LHCN-M2 (cell line): ENCODE measurements at regions not wholly inside any gene's neighbourhood (a gene's known extent, or its start where the extent isn't known, plus 50 kb on each side); places are given as distances from the start of the nearest gene placed in this dataset.
A peak's percentile ranks its signal among the peaks of the same experiment; 100 is the strongest.
"Not testable (repeated sequence)": the region's sequence is repeated elsewhere in the genome, so short reads cannot be mapped to it uniquely, and the experiment has no call there.

Source experiments
- DNase-seq: peaks from one replicate; pipeline ENCODE4 v3.0.0-alpha.2; 2012; ENCODE audit warnings: low read depth

DNA sequence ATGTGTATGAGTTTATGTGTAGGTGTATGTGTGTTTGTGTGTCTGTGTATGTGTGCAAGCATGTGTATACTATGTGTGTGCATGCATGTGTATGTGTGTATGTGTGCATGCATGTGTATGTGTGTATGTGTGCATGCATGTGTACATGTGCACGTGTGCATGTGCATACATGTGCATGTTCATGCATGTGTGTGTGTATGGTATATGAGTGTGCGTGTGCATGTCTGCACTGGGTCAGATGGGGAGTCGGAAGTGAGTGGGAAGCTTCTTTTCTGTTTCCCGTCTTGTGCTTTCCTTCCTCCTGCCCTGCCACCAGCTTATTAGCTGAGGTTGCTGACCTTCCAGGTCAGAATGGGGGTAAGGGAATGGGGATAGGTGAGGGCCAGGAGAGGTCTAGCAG is 174.7 kb downstream of the MAP2K4 start:
- no peak for DNase-seq

- no peak for DNase-seq
These were observed 180.7 kb downstream of the MAP2K4 start for GRCh38 chr17:12201294-12201880.

- no peak for DNase-seq
These were observed 189.0 kb downstream of the MAP2K4 start for GRCh38 chr17:12209632-12210191.

DNA sequence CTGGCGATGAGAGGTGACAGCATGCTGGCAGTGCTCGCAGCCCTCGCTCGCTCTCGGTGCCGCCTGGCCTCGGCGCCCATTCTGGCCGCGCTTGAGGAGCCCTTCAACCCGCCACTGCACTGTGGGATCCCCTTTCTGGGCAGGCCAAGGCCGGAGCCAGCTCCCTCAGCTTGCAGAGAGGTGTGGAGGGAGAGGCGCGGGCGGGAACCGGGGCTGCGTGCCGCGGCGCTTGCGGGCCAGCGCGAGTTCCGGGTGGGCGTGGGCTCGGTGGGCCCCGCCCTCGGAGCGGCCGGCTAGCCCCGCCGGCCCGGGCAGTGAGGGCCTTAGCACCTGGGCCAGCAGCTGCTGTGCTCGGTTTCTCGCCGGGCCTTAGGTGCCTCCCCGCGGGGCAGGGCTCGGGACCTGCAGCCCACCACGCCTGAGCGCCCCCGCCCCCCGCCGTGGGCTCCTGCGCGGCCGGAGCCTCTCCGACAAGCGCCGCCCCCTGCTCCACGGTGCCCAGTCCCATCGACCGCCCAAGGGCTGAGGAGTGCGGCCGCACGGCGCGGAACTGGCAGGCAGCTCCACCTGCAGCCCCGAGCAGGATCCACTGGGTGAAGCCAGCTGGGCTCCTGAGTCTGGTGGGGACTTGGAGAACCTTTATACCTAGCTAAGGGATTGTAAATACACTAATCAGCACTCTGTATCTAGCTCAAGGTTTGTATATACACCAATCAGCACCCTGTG is 200.2 kb downstream of the MAP2K4 start:
- DNase-seq: not testable (repeated sequence)

DNA sequence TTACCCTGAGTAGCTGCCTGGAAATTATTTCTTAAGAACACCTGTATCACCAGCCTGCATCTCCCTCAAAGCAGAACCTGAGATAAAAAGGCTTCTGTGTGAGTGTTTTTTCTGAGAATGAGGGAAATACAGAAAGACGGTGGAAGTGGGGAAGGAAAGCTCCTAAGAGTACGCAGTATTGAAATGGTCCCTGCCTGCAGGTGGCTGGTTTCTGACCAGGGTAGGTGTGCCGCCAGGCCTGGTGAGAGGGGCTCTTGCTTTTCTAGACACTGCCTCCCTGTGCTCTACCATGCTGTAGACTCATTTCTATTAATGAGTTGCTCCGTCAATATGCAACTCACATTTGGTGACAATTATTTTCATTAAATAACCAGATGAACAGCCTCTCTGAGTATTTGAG is 201.7 kb downstream of the MAP2K4 start:
- DNase-seq: no peak

DNA sequence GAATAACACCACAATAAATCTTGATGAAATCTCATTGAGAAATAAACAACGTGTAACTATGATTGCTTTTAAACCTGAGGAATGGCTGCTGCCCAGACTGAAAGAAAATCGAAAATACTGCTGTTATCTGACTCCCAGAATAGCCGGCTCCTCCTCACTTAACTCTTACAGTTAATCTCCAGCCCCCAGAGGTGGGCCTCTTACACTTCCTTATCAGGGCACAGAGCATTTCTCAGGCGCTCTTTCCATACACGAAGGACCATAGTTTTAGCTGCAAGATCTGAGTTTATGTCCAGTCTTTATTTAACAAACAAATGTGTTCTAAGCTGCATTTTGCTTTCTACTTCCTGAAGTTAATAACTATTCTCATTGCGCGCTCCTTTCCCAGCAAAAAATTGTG is 206.9 kb downstream of the MAP2K4 start:
- DNase-seq: no peak

DNA sequence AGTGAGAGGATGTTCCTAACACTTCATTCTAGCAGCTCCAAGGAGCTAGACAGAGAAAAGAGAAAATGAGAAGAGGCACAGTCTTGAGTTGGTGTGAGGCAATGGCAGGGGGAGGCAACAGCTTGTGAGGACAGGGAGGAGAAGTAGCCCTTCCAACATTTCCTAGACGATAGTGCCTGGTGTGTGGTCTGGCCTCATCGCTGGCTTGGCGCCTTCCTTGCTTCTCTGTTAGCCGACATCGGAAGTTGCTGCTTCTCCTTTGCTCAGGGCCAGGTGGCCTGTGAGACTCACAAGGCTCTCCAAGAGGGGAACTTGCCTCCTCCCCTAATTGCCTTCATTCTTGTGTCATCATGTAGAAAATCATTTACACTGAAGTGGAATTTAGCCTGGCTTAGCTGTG is 208.7 kb downstream of the MAP2K4 start:
- no peak for DNase-seq

DNA sequence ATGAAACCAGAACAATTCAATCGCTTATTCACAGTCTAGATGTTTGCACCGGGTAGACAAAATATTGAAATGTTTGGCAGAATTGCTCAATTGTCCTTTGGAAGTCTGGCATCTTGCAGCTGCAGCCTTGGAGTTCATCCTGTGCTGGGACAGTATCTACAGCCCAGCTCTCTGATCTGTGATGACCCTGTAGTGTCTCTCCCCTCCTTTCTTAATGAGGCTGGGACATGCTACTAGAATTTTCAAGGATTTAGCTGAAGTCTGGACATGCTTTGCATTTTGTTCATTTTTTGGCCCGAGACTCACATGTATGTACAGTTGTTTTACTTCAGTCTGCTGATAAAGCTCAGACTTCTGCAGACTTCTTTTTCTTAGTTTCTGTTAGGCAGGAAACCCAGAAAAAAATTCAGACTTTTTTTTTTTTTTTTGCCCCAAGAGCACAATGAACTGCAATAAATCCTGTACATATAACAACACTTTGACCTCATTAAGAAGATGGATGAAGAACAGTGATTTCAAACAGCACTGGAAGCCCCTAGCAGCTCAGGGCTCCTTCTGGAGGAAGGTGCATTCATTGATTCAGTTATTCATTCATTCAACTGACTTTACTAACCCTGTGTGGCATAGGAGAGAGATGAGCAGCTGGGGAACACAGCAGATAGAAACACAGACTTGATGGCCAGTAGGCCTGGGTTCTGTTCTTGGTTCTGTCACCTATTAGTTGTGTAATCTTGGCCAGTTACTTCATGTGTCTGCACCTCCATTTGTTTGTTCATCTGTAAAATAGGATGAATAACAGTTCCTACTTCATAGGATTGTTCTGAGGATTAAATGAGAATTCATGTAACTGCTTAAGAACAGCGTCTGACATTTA is 210.0 kb downstream of the MAP2K4 start:
- no peak for DNase-seq

DNA sequence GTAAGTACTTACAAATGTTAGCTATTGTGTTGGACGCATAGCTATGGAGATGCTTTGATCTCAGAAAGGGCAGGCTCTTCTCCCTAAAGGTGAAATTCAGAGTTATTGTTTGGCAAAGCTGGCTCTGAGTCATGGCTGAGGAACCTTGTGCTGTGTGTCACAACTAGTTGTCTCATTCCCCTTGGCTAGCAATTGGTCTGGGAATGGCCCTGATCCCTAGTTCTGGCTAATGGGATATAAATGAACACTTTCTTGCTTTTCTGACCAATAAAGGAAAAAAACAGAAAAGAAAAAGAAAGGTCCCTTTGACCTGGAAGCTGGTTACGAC is 210.6 kb downstream of the MAP2K4 start:
- DNase-seq: no peak

GRCh38 chr17:12239021-12239420 is 218.3 kb downstream of the MAP2K4 start:
- DNase-seq: not testable (repeated sequence)

DNA sequence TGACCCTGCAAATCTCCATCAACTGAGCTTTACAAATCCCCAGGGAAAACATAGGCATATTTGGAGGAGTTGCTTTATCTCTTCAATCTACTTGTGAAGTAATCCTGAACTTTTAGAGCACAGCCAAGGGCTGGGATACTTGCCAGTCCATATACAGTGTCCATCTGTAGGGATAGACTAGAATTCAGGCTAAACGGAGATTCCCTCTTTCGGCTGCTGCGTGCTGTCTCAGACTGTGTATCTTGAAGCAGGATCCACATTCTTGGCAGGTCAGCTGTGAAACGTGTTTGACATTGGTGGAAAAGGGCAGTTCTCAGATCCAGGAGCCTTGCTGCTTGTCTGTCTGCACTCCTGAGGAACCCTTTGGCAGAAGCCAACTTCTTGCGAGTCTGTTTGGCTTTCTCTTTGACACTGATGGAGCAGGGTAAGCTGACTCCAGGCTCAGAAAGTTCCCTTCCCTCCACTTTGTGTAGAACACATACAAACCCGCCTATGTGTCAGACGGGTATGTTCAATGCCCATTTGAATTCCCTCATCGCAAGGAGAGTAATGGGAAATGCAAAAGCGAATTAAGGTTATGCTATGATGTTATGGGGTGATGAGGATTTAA is 221.8 kb downstream of the MAP2K4 start:
- no peak for DNase-seq

GRCh38 chr17:12247761-12248160 is 227.1 kb downstream of the MAP2K4 start:
- DNase-seq: no peak

GRCh38 chr17:12250973-12251372 is 230.3 kb downstream of the MAP2K4 start:
- DNase-seq: no peak

GRCh38 chr17:12252462-12252861 is 231.8 kb downstream of the MAP2K4 start:
- DNase-seq: no peak

- no peak for DNase-seq
These were observed 233.8 kb downstream of the MAP2K4 start for GRCh38 chr17:12254460-12254859.

- DNase-seq: peak; percentile 37
These were observed 235.8 kb downstream of the MAP2K4 start for GRCh38 chr17:12256380-12256995.

- no peak for DNase-seq
These were observed 236.5 kb downstream of the MAP2K4 start for GRCh38 chr17:12257176-12257575.

GRCh38 chr17:12261354-12261753 is 240.7 kb downstream of the MAP2K4 start:
- no peak for DNase-seq

DNA sequence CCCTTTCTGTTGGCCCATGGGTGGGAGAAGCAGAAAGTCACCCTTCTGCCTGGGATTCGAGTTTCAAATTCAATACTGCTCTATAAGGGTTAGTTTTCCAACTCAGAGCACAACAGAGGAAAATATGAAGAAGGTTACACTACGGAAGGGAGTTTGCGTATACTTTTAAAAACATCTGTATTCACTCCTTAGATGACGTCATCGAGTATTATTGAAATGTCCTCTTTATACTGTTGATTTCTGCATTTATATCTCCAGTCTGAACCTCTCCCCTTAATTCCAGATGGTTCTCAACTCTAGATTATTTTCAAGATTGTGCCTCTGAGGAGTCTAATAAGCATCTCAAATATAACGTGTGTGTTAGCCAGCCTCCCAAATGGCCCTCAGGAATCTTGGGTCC is 249.1 kb downstream of the MAP2K4 start:
- no peak for DNase-seq

GRCh38 chr17:12277827-12278226 is 257.1 kb downstream of the MAP2K4 start:
- DNase-seq: no peak

- DNase-seq: peak; percentile 24
These were observed 261.4 kb downstream of the MAP2K4 start for GRCh38 chr17:12282056-12282455.

DNA sequence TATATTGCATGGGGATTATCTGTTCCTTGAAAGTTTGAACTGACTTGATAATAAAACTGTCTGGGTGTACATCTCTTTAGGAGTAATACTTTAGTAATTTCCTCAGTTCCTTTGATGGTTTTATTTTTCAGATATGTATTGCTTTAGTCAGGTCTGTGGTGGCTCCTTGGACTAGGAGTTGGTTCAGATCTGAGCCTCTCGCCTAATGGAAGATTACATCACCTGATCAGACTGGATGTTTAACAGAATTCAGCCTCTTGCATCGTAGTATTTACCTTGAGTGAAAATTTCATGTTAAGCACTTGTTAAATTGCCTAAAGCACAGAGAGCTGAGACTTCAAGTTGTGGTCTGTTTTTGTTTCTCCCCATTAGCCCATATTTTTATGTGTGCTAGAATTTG is 267.3 kb downstream of the MAP2K4 start:
- no peak for DNase-seq
